HEK293T (cell line): ENCODE measurements at regions not wholly inside any gene's neighbourhood (a gene's known extent, or its start where the extent isn't known, plus 50 kb on each side); places are given as distances from the start of the nearest gene placed in this dataset.

Experiments
- CTCF ChIA-PET: fragments of 350-600 bp; formaldehyde crosslinking; extraction: SDS; loops from one replicate; lab custom pipeline; 2021; ENCODE audit warnings: antibody characterized with exemption, inconsistent platforms; lab: Yijun Ruan, JAX
- POLR2A ChIA-PET: fragments of 350-600 bp; formaldehyde crosslinking; extraction: SDS; loops from one replicate; lab custom pipeline; 2020; ENCODE audit warnings: antibody characterized with exemption, inconsistent platforms; lab: Yijun Ruan, JAX
- DNase-seq: peaks from one replicate; pipeline ENCODE4 v3.0.0; 2012; ENCODE audit warnings: mixed read lengths; ENCODE audit errors: extremely low spot score
- ARNT ChIP-seq: fragments of 450-650 bp; IDR thresholded peaks from 2 replicates; pipeline ENCODE4 v1.6.1; 2017; ENCODE audit warnings: mild to moderate bottlenecking
- BHLHE40 ChIP-seq: fragments of 450-650 bp; IDR thresholded peaks from 2 replicates; pipeline ENCODE4 v1.6.1; 2016; ENCODE audit warnings: mild to moderate bottlenecking, moderate library complexity, borderline replicate concordance
- CTBP1 ChIP-seq: fragments of 450-650 bp; IDR thresholded peaks from 2 replicates; pipeline ENCODE4 v1.6.1; 2016; ENCODE audit warnings: borderline replicate concordance
- ELF4 ChIP-seq: fragments of 450-650 bp; IDR thresholded peaks from 2 replicates; pipeline ENCODE4 v1.6.1; 2017; ENCODE audit warnings: antibody characterized with exemption
- FOXA1 ChIP-seq: fragments of 450-650 bp; IDR thresholded peaks from 2 replicates; pipeline ENCODE4 v1.6.1; 2016; ENCODE audit warnings: mild to moderate bottlenecking
- FOXK2 ChIP-seq: fragments of 450-650 bp; IDR thresholded peaks from 2 replicates; pipeline ENCODE4 v1.6.1; 2016; ENCODE audit warnings: mild to moderate bottlenecking
- FOXM1 ChIP-seq: fragments of 450-650 bp; IDR thresholded peaks from 2 replicates; pipeline ENCODE4 v1.6.1; 2017; ENCODE audit warnings: mild to moderate bottlenecking, borderline replicate concordance
- HDGF ChIP-seq: fragments of 450-650 bp; IDR thresholded peaks from 2 replicates; pipeline ENCODE4 v1.6.1; 2017; ENCODE audit warnings: antibody characterized with exemption, borderline replicate concordance
- L3MBTL2 ChIP-seq: fragments of 450-650 bp; conservative IDR thresholded peaks from 2 replicates; pipeline ENCODE4 v1.6.1; 2016; ENCODE audit warnings: mild to moderate bottlenecking
- LEF1 ChIP-seq: fragments of 450-650 bp; IDR thresholded peaks from 2 replicates; pipeline ENCODE4 v1.6.1; 2017; ENCODE audit warnings: mild to moderate bottlenecking, borderline replicate concordance
- NFRKB ChIP-seq: fragments of 450-650 bp; IDR thresholded peaks from 2 replicates; pipeline ENCODE4 v1.6.1; 2016; ENCODE audit warnings: mild to moderate bottlenecking, moderate library complexity
- PKNOX1 ChIP-seq: fragments of 450-650 bp; IDR thresholded peaks from 2 replicates; pipeline ENCODE4 v1.6.1; 2016
- SP1 ChIP-seq: fragments of 450-650 bp; IDR thresholded peaks from 2 replicates; pipeline ENCODE4 v1.6.1; 2017
- SUZ12 ChIP-seq: fragments of 450-650 bp; IDR thresholded peaks from 2 replicates; pipeline ENCODE4 v1.6.1; 2016; ENCODE audit warnings: mild to moderate bottlenecking
- TARDBP ChIP-seq: fragments of 450-650 bp; IDR thresholded peaks from 2 replicates; pipeline ENCODE4 v1.6.1; 2016
- ZNF384 ChIP-seq: fragments of 450-650 bp; IDR thresholded peaks from 2 replicates; pipeline ENCODE4 v1.6.1; 2016

GRCh38 chr5:171521679-171522078, 102.2 kb downstream of the FGF18 start:
- no peak for TF ChIP-seq BHLHE40
- TF ChIP-seq ARNT: no peak
- TF ChIP-seq SUZ12: no peak
- no peak for DNase-seq
- POLR2A ChIA-PET: no interaction called here
- CTCF ChIA-PET: no interaction called here

GRCh38 chr5:171523781-171524180, 104.3 kb downstream of the FGF18 start:
- POLR2A ChIA-PET: no interaction called here
- TF ChIP-seq SP1: no peak
- no peak for TF ChIP-seq TARDBP
- no peak for TF ChIP-seq SUZ12
- no peak for TF ChIP-seq CTBP1
- TF ChIP-seq NFRKB: no peak
- no peak for TF ChIP-seq FOXK2
- TF ChIP-seq L3MBTL2: no peak
- no peak for TF ChIP-seq BHLHE40
- no peak for TF ChIP-seq HDGF
- no peak for TF ChIP-seq FOXA1
- TF ChIP-seq FOXM1: no peak
- no peak for TF ChIP-seq LEF1
- TF ChIP-seq ZNF384: no peak
- no peak for TF ChIP-seq ARNT
- no peak for TF ChIP-seq PKNOX1
- no peak for TF ChIP-seq ELF4
- DNase-seq: no peak
- CTCF ChIA-PET: interaction anchor here (0.9 kb wide), 1 partner anchor 16 kb away, joined by 3 read pairs; no protein-coding TSS in a partner anchor

GRCh38 chr5:171524466-171524865, 105.0 kb downstream of the FGF18 start:
- no peak for TF ChIP-seq PKNOX1
- TF ChIP-seq FOXK2: no peak
- no peak for TF ChIP-seq ZNF384
- no peak for TF ChIP-seq ELF4
- no peak for TF ChIP-seq SP1
- TF ChIP-seq TARDBP: no peak
- no peak for TF ChIP-seq FOXA1
- TF ChIP-seq CTBP1: no peak
- TF ChIP-seq NFRKB: no peak
- TF ChIP-seq BHLHE40: no peak
- TF ChIP-seq LEF1: no peak
- no peak for TF ChIP-seq L3MBTL2
- TF ChIP-seq HDGF: no peak
- no peak for TF ChIP-seq SUZ12
- no peak for TF ChIP-seq FOXM1
- DNase-seq: no peak
- POLR2A ChIA-PET: no interaction called here
- CTCF ChIA-PET: interaction anchor here (0.9 kb wide), 1 partner anchor 15 kb away, joined by 3 read pairs; no protein-coding TSS in a partner anchor

GRCh38 chr5:171525085-171525484, 105.6 kb downstream of the FGF18 start:
- DNase-seq: no peak
- ChIA-PET POLR2A (no interaction called here), CTCF (no interaction called here)
- TF ChIP-seq ARNT (no peak), ZNF384 (no peak), FOXK2 (no peak)

- no peak for DNase-seq
- ChIA-PET CTCF (interaction anchor here (1.0 kb wide), 1 partner anchor 113 kb away, joined by 4 read pairs; no protein-coding TSS in a partner anchor), POLR2A (no interaction called here)
- TF ChIP-seq PKNOX1 (peak; percentile 44), FOXK2 (no peak)
Measured at GRCh38 chr5:171528036-171528435, 108.6 kb downstream of the FGF18 start.

GRCh38 chr5:171528865-171529614, 109.6 kb downstream of the FGF18 start:
- CTCF ChIA-PET: no interaction called here
- TF ChIP-seq ELF4 (no peak), PKNOX1 (no peak), FOXK2 (no peak)
- no peak for DNase-seq
- POLR2A ChIA-PET: no interaction called here
